K562 (cell line): ENCODE measurements at regions not wholly inside any gene's neighbourhood (a gene's known extent, or its start where the extent isn't known, plus 50 kb on each side); places are given as distances from the start of the nearest gene placed in this dataset.
A peak's percentile ranks its signal among the peaks of the same experiment; 100 is the strongest.

ENCODE experiments used
- ATAC-seq: fragments of 200-7000 bp; cut with Tn5 transposase; 3 replicates; pipeline ENCODE4 v1.9.1; 2020; ENCODE audit warnings: moderate library complexity
- BruUV-seq: library from RNA; stranded (reverse); fragments of 400-500 nt; replicated peaks from 2 replicates; lab custom pipeline; 2021; lab: Mats Ljungman, UMichigan
- CTCF ChIA-PET: fragments of 300-600 bp; formaldehyde crosslinking; extraction: SDS; loops from one replicate; lab custom pipeline; 2021; ENCODE audit warnings: low intra/inter-chr PET ratio; lab: Yijun Ruan, JAX
- POLR2A ChIA-PET: fragments of 300-600, 350-650 bp; sonication (Branson Sonifier 250); formaldehyde crosslinking; extraction: SDS; loops from one replicate; lab custom pipeline; 2021; ENCODE audit warnings: antibody characterized with exemption, inconsistent platforms; lab: Yijun Ruan, JAX
- DNase-seq, 4 experiments: peaks; one replicate each; pipeline versions ENCODE4 v3.0.0 to v3.0.0-alpha.2; 2011 to 2018; ENCODE audit warnings: low spot score in 3 of 4, mixed read lengths in 3 of 4; ENCODE audit errors: extremely low read depth in 1 of 4
- FAIRE-seq: peaks from 2 replicates; lab custom pipeline; 2011; peaks lifted over from hg19 to GRCh38; lab: Jason Lieb, UNC
- H2AFZ ChIP-seq: 2 replicates; pipeline ENCODE4 v1.6.0; 2011; ENCODE audit warnings: low read depth, low read length, control low read depth, inconsistent platforms
- H3K27ac ChIP-seq: fragments of 200-600 bp; 3 replicates; pipeline ENCODE4 v1.8.0; 2011; ENCODE audit warnings: low read depth, mild to moderate bottlenecking, control low read depth, inconsistent platforms, low read length, moderate library complexity, mixed read lengths; ENCODE audit errors: extremely low read depth
- H3K27me3 ChIP-seq, 2 experiments: fragments of 300-600 bp in 1 of 2; 2 replicates in 1 of 2; 3 replicates in 1 of 2; pipeline versions ENCODE4 v1.6.0 to v1.8.0; 2011; ENCODE audit warnings: inconsistent platforms in 2 of 2, low read length in 2 of 2, mild to moderate bottlenecking in 1 of 2, mixed read lengths in 1 of 2, moderate library complexity in 1 of 2; ENCODE audit not compliant: control insufficient read depth in 2 of 2, insufficient read depth in 2 of 2
- H3K36me3 ChIP-seq: fragments of 300-600 bp; 3 replicates; pipeline ENCODE4 v1.8.0; 2011; ENCODE audit warnings: mild to moderate bottlenecking, low read length, inconsistent platforms; ENCODE audit not compliant: control insufficient read depth, insufficient read depth
- H3K4me1 ChIP-seq, 2 experiments: fragments of 200-600 bp in 1 of 2; replicated peaks in 1 of 2; 2 replicates in 1 of 2; 3 replicates in 1 of 2; pipeline versions ENCODE4 v1.5.1 to v1.8.0; 2011; ENCODE audit warnings: inconsistent platforms in 2 of 2, low read length in 2 of 2, mild to moderate bottlenecking in 1 of 2, mixed read lengths in 1 of 2, moderate library complexity in 1 of 2; ENCODE audit not compliant: control insufficient read depth in 2 of 2, insufficient read depth in 2 of 2
- H3K4me2 ChIP-seq: 2 replicates; pipeline ENCODE4 v1.6.1; 2011; ENCODE audit warnings: low read length, control low read depth, inconsistent platforms, mixed read lengths; ENCODE audit not compliant: insufficient read depth
- H3K4me3 ChIP-seq: fragments of 200-600 bp; sonication (generic), shearing (Covaris generic); 2 replicates; pipeline ENCODE4 v1.5.1; 2016; ENCODE audit warnings: control low read depth, inconsistent platforms
- H3K79me2 ChIP-seq: fragments of 200-600 bp; 3 replicates; pipeline ENCODE4 v1.8.0; 2011; ENCODE audit warnings: low read length, inconsistent platforms; ENCODE audit not compliant: control insufficient read depth, insufficient read depth
- H3K9ac ChIP-seq, 2 experiments: 2 replicates each; pipeline versions ENCODE4 v1.6.0 to v1.6.1; 2011; ENCODE audit warnings: low read depth in 2 of 2, low read length in 2 of 2, control low read depth in 1 of 2, inconsistent platforms in 1 of 2, mild to moderate bottlenecking in 1 of 2, mixed read lengths in 1 of 2; ENCODE audit not compliant: insufficient read depth in 1 of 2
- H3K9me1 ChIP-seq: one replicate; pipeline ENCODE4 v1.6.0; 2011; ENCODE audit warnings: inconsistent platforms, mild to moderate bottlenecking, low read length, moderate library complexity; ENCODE audit not compliant: control insufficient read depth, insufficient read depth
- H3K9me3 ChIP-seq: replicated peaks from 2 replicates; pipeline ENCODE4 v1.5.1; 2011; ENCODE audit warnings: low read depth, low read length, inconsistent platforms; ENCODE audit not compliant: control insufficient read depth, insufficient read depth
- H4K20me1 ChIP-seq: replicated peaks from 2 replicates; pipeline ENCODE4 v1.6.1; 2011; ENCODE audit warnings: low read length, inconsistent platforms, mixed read lengths; ENCODE audit not compliant: control insufficient read depth, insufficient read depth
- BACH1 ChIP-seq: fragments of 200-800 bp; sonication (Bioruptor generic); IDR thresholded peaks from 2 replicates; pipeline ENCODE4 v1.6.1; 2016; ENCODE audit warnings: missing genetic modification characterization, missing compliant biosample characterization
- CBX8 ChIP-seq: fragments of 200-600 bp; sonication (generic); IDR thresholded peaks from 2 replicates; pipeline ENCODE4 v1.6.1; 2012; ENCODE audit warnings: borderline replicate concordance, mixed run types, low read depth, mild to moderate bottlenecking, moderate library complexity, mixed read lengths, low read length, control low read depth, inconsistent platforms; ENCODE audit not compliant: poor library complexity, severe bottlenecking; ENCODE audit errors: extremely low read depth
- CTBP1 ChIP-seq: fragments of 450-650 bp; IDR thresholded peaks from 2 replicates; pipeline ENCODE4 v1.6.1; 2016; ENCODE audit warnings: borderline replicate concordance
- CTCFL ChIP-seq: IDR thresholded peaks from 2 replicates; pipeline ENCODE4 v1.6.1; 2011; ENCODE audit warnings: borderline replicate concordance, low read depth, mild to moderate bottlenecking, moderate library complexity, low read length; ENCODE audit not compliant: insufficient read depth, poor library complexity, severe bottlenecking
- ELK1 ChIP-seq: sonication (generic); formaldehyde crosslinking; IDR thresholded peaks from 2 replicates; pipeline ENCODE4 v1.8.1; 2022; ENCODE audit warnings: missing genetic modification reagents
- KAT7 ChIP-seq: sonication (generic); formaldehyde crosslinking; IDR thresholded peaks from 2 replicates; pipeline ENCODE4 v1.8.0; 2022; ENCODE audit warnings: missing genetic modification reagents, mild to moderate bottlenecking, borderline replicate concordance
- LARP7 ChIP-seq: fragments of 450-650 bp; IDR thresholded peaks from 2 replicates; pipeline ENCODE4 v1.6.1; 2016
- MAFK ChIP-seq: IDR thresholded peaks from 2 replicates; pipeline ENCODE4 v1.6.1; 2011; ENCODE audit warnings: low read length, improper control_type of control experiment
- NCOR1 ChIP-seq: fragments of 450-650 bp; IDR thresholded peaks from 2 replicates; pipeline ENCODE4 v1.6.1; 2016; ENCODE audit warnings: mild to moderate bottlenecking, moderate library complexity
- PBX2 ChIP-seq, 2 experiments: IDR thresholded peaks in 1 of 2; conservative IDR thresholded peaks in 1 of 2; 2 replicates each; pipeline ENCODE4 v1.6.1; 2016; ENCODE audit warnings: low read depth in 2 of 2, mild to moderate bottlenecking in 1 of 2, missing compliant biosample characterization in 1 of 2, missing genetic modification characterization in 1 of 2, moderate library complexity in 1 of 2
- PPARD ChIP-seq: fragments of 250-450 bp; sonication (Bioruptor Pico); IDR thresholded peaks from 2 replicates; pipeline ENCODE4 v1.8.0; 2022; ENCODE audit warnings: inconsistent platforms, mild to moderate bottlenecking, moderate library complexity
- SMARCA4 ChIP-seq: fragments of 450-650 bp; IDR thresholded peaks from 2 replicates; pipeline ENCODE4 v1.6.1; 2016
- STAT5A ChIP-seq: IDR thresholded peaks from 2 replicates; pipeline ENCODE4 v1.6.1; 2012; ENCODE audit warnings: low read length, inconsistent platforms, borderline replicate concordance
- TRIM24 ChIP-seq, 2 experiments: fragments of 450-650 bp; IDR thresholded peaks; 2 replicates each; pipeline ENCODE4 v1.6.1; 2016
- ZNF124 ChIP-seq: sonication (generic); formaldehyde crosslinking; IDR thresholded peaks from 2 replicates; pipeline ENCODE4 v1.8.1; 2022; ENCODE audit warnings: missing genetic modification reagents
- ZNF699 ChIP-seq: fragments of 250-450 bp; sonication (Bioruptor Pico); IDR thresholded peaks from 2 replicates; pipeline ENCODE4 v1.8.0; 2021; ENCODE audit warnings: mild to moderate bottlenecking, moderate library complexity; ENCODE audit not compliant: insufficient replicate concordance
- ZNF77 ChIP-seq: fragments of 250-450 bp; sonication (Bioruptor Pico); IDR thresholded peaks from 2 replicates; pipeline ENCODE4 v1.5.0; 2020
- WGBS: fragments of 100-300 bp; shearing (Covaris generic); methylation state at CpG from one replicate; pipeline ENCODE4 v1.1.6; 2016; ENCODE audit warnings: low coverage, mixed read lengths; ENCODE audit not compliant: insufficient coverage; ENCODE audit errors: missing lambda C conversion rate; 5-methylcytosine and 5-hydroxymethylcytosine counted together
- in situ Hi-C: fragments of 300-500 bp; cut with MboI; formaldehyde crosslinking; loops from 4 replicates; pipeline ENCODE4 v1.15.0; 2018; ENCODE audit warnings: inconsistent platforms, mixed read lengths
- intact Hi-C: fragments of 100-400 bp; cut with micrococcal nuclease; formaldehyde crosslinking; loops from 2 replicates; pipeline ENCODE4 v1.14.2; 2022

- no peak for TF ChIP-seq CTCFL
- TF ChIP-seq KAT7 (CRISPR knock-in tag), result no peak
- TF ChIP-seq ZNF77 (CRISPR knock-in tag), result no peak
Observed at GRCh38 chr5:103473725-103474124, 88.9 kb downstream of the NUDT12 start (continued).

GRCh38 chr5:103472830-103473229, 89.8 kb downstream of the NUDT12 start:
- Histone ChIP-seq H3K27me3 (no peaks in the 10 kb centered on the region), H3K9me1 (no peaks in the 10 kb centered on the region), H2AFZ (no peak overlapping the region), H3K9ac (no peak overlapping the region), H4K20me1 (no peaks in the 10 kb centered on the region), H3K4me2 (no peak overlapping the region), H3K4me1 (no peaks in the 10 kb centered on the region), H3K79me2 (no peaks in the 10 kb centered on the region), H3K36me3 (no peaks in the 10 kb centered on the region), H3K27ac (no peak overlapping the region), H3K4me3 (no peak overlapping the region), H3K9me3 (no peaks in the 10 kb centered on the region)
- peak; percentile 48 for FAIRE-seq
- DNase-seq, result peak in 2 of 4 experiments; percentile 24 to 34
- BruUV-seq, result no TSS peak
- ATAC-seq, result peak; percentile 77
- CTCF ChIA-PET, result no interaction called here
- intact Hi-C loops, result loop anchor here (10.0 kb wide), 1 partner anchor 788 kb away; no protein-coding TSS in a partner anchor
- in situ Hi-C loops, result loop anchor here (5.0 kb wide), 1 partner anchor 241 kb away; no protein-coding TSS in a partner anchor
- POLR2A ChIA-PET, result no interaction called here
- 0% methylated on average over 1 of the region's 1 CpG for WGBS
- no peak for TF ChIP-seq PPARD (CRISPR knock-in tag)
- TF ChIP-seq MAFK, result peak; percentile 78
- TF ChIP-seq BACH1 (tag), result peak; percentile 88
- peak; percentile 74 for TF ChIP-seq NCOR1
- TF ChIP-seq LARP7, result no peak
- no peak for TF ChIP-seq PBX2 (CRISPR knock-in tag; IDR thresholded peaks at IDR 0.05; ENCODE audit: low read depth)
- peak; percentile 32; the same call in 1 of the 2 replicates for TF ChIP-seq PBX2 (tag; conservative IDR thresholded peaks at IDR 0.05; ENCODE audit: low read depth)
- peak; percentile 67; the same call in 1 of the 2 replicates for TF ChIP-seq CTBP1
- peak; percentile 69 to 83 for TF ChIP-seq TRIM24 (IDR thresholded peaks at IDR 0.05)
- TF ChIP-seq ZNF124 (CRISPR knock-in tag), result no peak
- TF ChIP-seq STAT5A, result 0 out of 2 replicates have a peak, but pooled peaks have one; percentile 39
- TF ChIP-seq ELK1 (CRISPR knock-in tag), result no peak
- TF ChIP-seq ZNF699 (CRISPR knock-in tag), result no peak
- TF ChIP-seq SMARCA4, result peak; percentile 83
- no peak for TF ChIP-seq CBX8
